HEK293 (cell line): ENCODE measurements at regions not wholly inside any gene's neighbourhood (a gene's known extent, or its start where the extent isn't known, plus 50 kb on each side); places are given as distances from the start of the nearest gene placed in this dataset.

Experiments used
- CTCF ChIA-PET: fragments of 350-600 bp; formaldehyde crosslinking; extraction: SDS; loops from one replicate; lab custom pipeline; 2021; ENCODE audit warnings: antibody characterized with exemption; lab: Yijun Ruan, JAX
- POLR2A ChIA-PET: fragments of 300-600 bp; formaldehyde crosslinking; extraction: SDS; loops from one replicate; lab custom pipeline; 2020; ENCODE audit warnings: antibody characterized with exemption, inconsistent platforms; lab: Yijun Ruan, JAX
- H3K27ac ChIP-seq: fragments of 200-500 bp; sonication (Bioruptor generic); 2 replicates; pipeline ENCODE4 v1.5.1; 2014; ENCODE audit warnings: low read depth, low read length, control low read depth, inconsistent platforms; ENCODE audit errors: extremely low read depth
- H3K36me3 ChIP-seq, 2 experiments: fragments of 200-500 bp in 1 of 2; sonication (Bioruptor generic) in 1 of 2; 1 replicate in 1 of 2; 2 replicates in 1 of 2; pipeline ENCODE4 v1.5.1; 2014 to 2017; ENCODE audit warnings: inconsistent platforms in 2 of 2, low read length in 2 of 2; ENCODE audit not compliant: control insufficient read depth in 2 of 2, insufficient read depth in 1 of 2
- H3K4me1 ChIP-seq: fragments of 200-500 bp; sonication (Bioruptor generic); 2 replicates; pipeline ENCODE4 v1.5.1; 2014; ENCODE audit warnings: mild to moderate bottlenecking, low read length, inconsistent platforms; ENCODE audit not compliant: control insufficient read depth, insufficient read depth
- H3K4me3 ChIP-seq: 2 replicates; pipeline ENCODE4 v1.5.1; 2011; ENCODE audit warnings: low read depth, mild to moderate bottlenecking, control low read depth, low read length, moderate library complexity
- H3K9me3 ChIP-seq: fragments of 200-500 bp; sonication (Bioruptor generic); 2 replicates; pipeline ENCODE4 v1.5.1; 2014; ENCODE audit warnings: low read depth, low read length, inconsistent platforms; ENCODE audit not compliant: control insufficient read depth, insufficient read depth
- GLI2 ChIP-seq: fragments of 450-650 bp; formaldehyde crosslinking; IDR thresholded peaks from 2 replicates; pipeline ENCODE4; 2017; ENCODE audit warnings: missing biosample characterization, missing genetic modification characterization, low read depth, borderline replicate concordance
- GLI4 ChIP-seq: fragments of 450-650 bp; formaldehyde crosslinking; IDR thresholded peaks from 2 replicates; pipeline ENCODE4 v1.5.1; 2016; ENCODE audit warnings: missing biosample characterization, missing genetic modification characterization
- HIC1 ChIP-seq: fragments of 450-650 bp; formaldehyde crosslinking; IDR thresholded peaks from 2 replicates; pipeline ENCODE4 v1.5.1; 2016; ENCODE audit warnings: missing biosample characterization, missing genetic modification characterization
- HOXD13 ChIP-seq: sonication (generic); formaldehyde crosslinking; IDR thresholded peaks from 2 replicates; pipeline ENCODE4 v1.8.0; 2022; ENCODE audit warnings: missing genetic modification reagents, borderline replicate concordance
- KLF7 ChIP-seq: fragments of 450-650 bp; formaldehyde crosslinking; IDR thresholded peaks from 2 replicates; pipeline ENCODE4 v1.5.1; 2016; ENCODE audit warnings: missing biosample characterization, missing genetic modification characterization, borderline replicate concordance
- KLF9 ChIP-seq: fragments of 450-650 bp; formaldehyde crosslinking; IDR thresholded peaks from 2 replicates; pipeline ENCODE4 v1.5.1; 2016; ENCODE audit warnings: missing biosample characterization, missing genetic modification characterization, low read depth
- SCRT1 ChIP-seq: fragments of 450-650 bp; formaldehyde crosslinking; IDR thresholded peaks from 2 replicates; pipeline ENCODE4 v1.5.1; 2016; ENCODE audit warnings: missing biosample characterization, missing genetic modification characterization, borderline replicate concordance
- SETDB1 ChIP-seq: IDR thresholded peaks from one replicate; pipeline ENCODE4 v1.6.1; 2017; ENCODE audit warnings: mild to moderate bottlenecking, low read length, moderate library complexity, mixed read lengths; ENCODE audit not compliant: insufficient read length
- TRIM28 ChIP-seq: IDR thresholded peaks from 2 replicates; pipeline ENCODE4 v1.6.1; 2011; ENCODE audit warnings: low read length, control low read depth, borderline replicate concordance
- ZBTB10 ChIP-seq: fragments of 450-650 bp; formaldehyde crosslinking; IDR thresholded peaks from 2 replicates; pipeline ENCODE4 v1.5.1; 2016; ENCODE audit warnings: missing biosample characterization, missing genetic modification characterization
- ZBTB26 ChIP-seq: fragments of 450-650 bp; formaldehyde crosslinking; optimal IDR thresholded peaks from 2 replicates; pipeline ENCODE3; 2016; ENCODE audit warnings: missing biosample characterization, mild to moderate bottlenecking, missing genetic modification characterization
- ZEB2 ChIP-seq: fragments of 450-650 bp; formaldehyde crosslinking; IDR thresholded peaks from 2 replicates; pipeline ENCODE4 v1.5.1; 2016; ENCODE audit warnings: missing biosample characterization, missing genetic modification characterization
- ZNF16 ChIP-seq: fragments of 450-650 bp; formaldehyde crosslinking; IDR thresholded peaks from 2 replicates; pipeline ENCODE4 v1.5.1; 2016; ENCODE audit warnings: low read depth, missing biosample characterization, missing genetic modification characterization
- ZNF174 ChIP-seq: fragments of 450-650 bp; formaldehyde crosslinking; IDR thresholded peaks from 2 replicates; pipeline ENCODE4 v1.5.0; 2017; ENCODE audit warnings: missing biosample characterization, mild to moderate bottlenecking, missing genetic modification characterization
- ZNF221 ChIP-seq: fragments of 450-650 bp; formaldehyde crosslinking; IDR thresholded peaks from 2 replicates; pipeline ENCODE4 v1.5.1; 2017; ENCODE audit warnings: missing biosample characterization, missing genetic modification characterization, borderline replicate concordance
- ZNF302 ChIP-seq: fragments of 450-650 bp; formaldehyde crosslinking; IDR thresholded peaks from 2 replicates; pipeline ENCODE4 v1.5.1; 2016; ENCODE audit warnings: missing biosample characterization, missing genetic modification characterization, low read depth
- ZNF311 ChIP-seq: fragments of 450-650 bp; formaldehyde crosslinking; IDR thresholded peaks from 2 replicates; pipeline ENCODE4 v1.5.1; 2017; ENCODE audit warnings: missing biosample characterization, missing genetic modification characterization, borderline replicate concordance
- ZNF354C ChIP-seq: fragments of 450-650 bp; formaldehyde crosslinking; IDR thresholded peaks from 2 replicates; pipeline ENCODE4 v1.5.1; 2016; ENCODE audit warnings: missing biosample characterization, missing genetic modification characterization, low read depth, borderline replicate concordance
- ZNF416 ChIP-seq: fragments of 450-650 bp; formaldehyde crosslinking; IDR thresholded peaks from 2 replicates; pipeline ENCODE4 v1.5.1; 2016; ENCODE audit warnings: missing biosample characterization, missing genetic modification characterization
- ZNF426 ChIP-seq: fragments of 450-650 bp; formaldehyde crosslinking; IDR thresholded peaks from 2 replicates; pipeline ENCODE4 v1.5.1; 2017; ENCODE audit warnings: missing biosample characterization, missing genetic modification characterization, mild to moderate bottlenecking, inconsistent platforms, moderate library complexity
- ZNF501 ChIP-seq: fragments of 450-650 bp; formaldehyde crosslinking; IDR thresholded peaks from 2 replicates; pipeline ENCODE4 v1.5.1; 2016; ENCODE audit warnings: missing biosample characterization, missing genetic modification characterization
- ZNF521 ChIP-seq: fragments of 450-650 bp; formaldehyde crosslinking; IDR thresholded peaks from 2 replicates; pipeline ENCODE4 v1.5.1; 2017; ENCODE audit warnings: missing biosample characterization, mild to moderate bottlenecking, missing genetic modification characterization
- ZNF645 ChIP-seq: fragments of 450-650 bp; formaldehyde crosslinking; IDR thresholded peaks from 2 replicates; pipeline ENCODE4; 2016; ENCODE audit warnings: missing biosample characterization, missing genetic modification characterization
- ZNF707 ChIP-seq: fragments of 450-650 bp; formaldehyde crosslinking; IDR thresholded peaks from 2 replicates; pipeline ENCODE4 v1.5.1; 2016; ENCODE audit warnings: missing biosample characterization, missing genetic modification characterization
- ZNF768 ChIP-seq: fragments of 450-650 bp; formaldehyde crosslinking; IDR thresholded peaks from 2 replicates; pipeline ENCODE4 v1.5.1; 2018; ENCODE audit warnings: missing biosample characterization, mild to moderate bottlenecking, missing genetic modification characterization

- TF ChIP-seq ZEB2 (tag by site-specific recombination): no peak
- TF ChIP-seq ZNF707 (tag by site-specific recombination): no peak
- no peak for TF ChIP-seq SCRT1 (tag by site-specific recombination)
- no peak for TF ChIP-seq ZNF501 (tag by site-specific recombination)
- no peak for TF ChIP-seq TRIM28
- TF ChIP-seq GLI2 (tag by site-specific recombination): no peak
- TF ChIP-seq ZBTB26 (tag by site-specific recombination): no peak
These were observed 310.6 kb upstream of the AADAT start (continued) for GRCh38 chr4:170400361-170400760.

DNA sequence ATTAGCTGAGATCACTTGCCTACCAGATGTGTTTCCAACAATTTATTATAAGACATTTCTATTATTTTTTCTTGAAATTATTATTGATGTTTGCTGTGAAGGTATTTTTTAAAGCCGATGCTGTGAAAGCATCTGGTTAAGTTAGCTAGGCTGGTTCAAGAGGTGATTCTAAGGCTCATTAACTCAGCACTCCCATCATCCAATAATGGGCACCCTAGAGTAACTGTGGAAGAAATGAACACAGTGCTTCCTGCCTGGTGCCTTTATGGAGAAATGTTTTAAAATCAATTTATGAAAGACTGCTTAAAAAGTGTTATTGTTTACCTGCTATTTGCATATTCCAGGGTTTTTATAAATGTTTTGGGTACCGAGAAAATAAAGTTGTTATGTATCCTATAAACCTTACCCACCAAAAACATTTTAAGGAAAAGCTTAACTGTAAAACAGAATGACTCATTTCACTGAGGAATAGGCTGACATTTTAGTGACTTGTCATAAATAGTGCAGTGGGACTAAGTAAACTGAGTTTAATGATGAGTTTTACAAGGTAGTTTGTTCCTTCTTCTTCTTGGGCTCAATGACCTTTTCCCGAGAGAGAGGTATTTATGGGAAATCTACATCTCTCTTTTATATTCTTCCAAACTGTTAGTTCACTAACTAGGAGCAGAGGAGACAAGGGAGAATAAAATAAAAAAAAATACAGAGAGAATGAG is 310.0 kb upstream of the AADAT start:
- CTCF ChIA-PET: no interaction called here
- POLR2A ChIA-PET: no interaction called here
- Histone ChIP-seq H3K27ac (no peak overlapping the region), H3K4me3 (no peak overlapping the region), H3K36me3 (no peaks in the 10 kb centered on the region), H3K9me3 (no peaks in the 10 kb centered on the region), H3K4me1 (no peaks in the 10 kb centered on the region)
- TF ChIP-seq ZNF521 (tag by site-specific recombination) (no peak), ZNF768 (tag by site-specific recombination) (no peak)

GRCh38 chr4:170398218-170398617 is 308.5 kb upstream of the AADAT start:
- ChIA-PET POLR2A (no interaction called here), CTCF (interaction anchor here (0.6 kb wide), 1 partner anchor 127 kb away, joined by 3 read pairs; no protein-coding TSS in a partner anchor)
- H3K4me1 ChIP-seq: no peaks in the 10 kb centered on the region

GRCh38 chr4:170395773-170396172 is 306.0 kb upstream of the AADAT start:
- no peaks in the 10 kb centered on the region for H3K36me3 ChIP-seq
- no peaks in the 10 kb centered on the region for H3K9me3 ChIP-seq
- no peaks in the 10 kb centered on the region for H3K4me1 ChIP-seq
- no peak overlapping the region for H3K27ac ChIP-seq
- no peak overlapping the region for H3K4me3 ChIP-seq
- CTCF ChIA-PET: no interaction called here
- POLR2A ChIA-PET: no interaction called here
- TF ChIP-seq ZNF311 (tag by site-specific recombination): no peak
- TF ChIP-seq GLI2 (tag by site-specific recombination): no peak
- no peak for TF ChIP-seq HIC1
- TF ChIP-seq SETDB1: no peak
- no peak for TF ChIP-seq ZNF645 (tag by site-specific recombination)
- TF ChIP-seq ZBTB10 (tag by site-specific recombination): no peak
- no peak for TF ChIP-seq ZNF354C (tag by site-specific recombination)
- TF ChIP-seq KLF7: no peak
- TF ChIP-seq HOXD13: no peak
- TF ChIP-seq ZNF426 (tag by site-specific recombination): no peak

More at GRCh38 chr4:170398218-170398617, 308.5 kb upstream of the AADAT start:
- H3K9me3 ChIP-seq: no peaks in the 10 kb centered on the region
- no peak overlapping the region for H3K4me3 ChIP-seq
- no peaks in the 10 kb centered on the region for H3K36me3 ChIP-seq
- TF ChIP-seq ZNF174 (tag by site-specific recombination) (no peak), ZNF302 (tag by site-specific recombination) (no peak), ZNF416 (tag by site-specific recombination) (no peak), KLF9 (tag by site-specific recombination) (no peak), ZNF221 (tag by site-specific recombination) (no peak), ZNF16 (tag by site-specific recombination) (no peak), GLI4 (no peak)
- H3K27ac ChIP-seq: no peak overlapping the region
